HG03575 (cell line): ENCODE measurements at regions not wholly inside any gene's neighbourhood (a gene's known extent, or its start where the extent isn't known, plus 50 kb on each side); places are given as distances from the start of the nearest gene placed in this dataset.

ENCODE experiments used
- ATAC-seq: cut with Tn5 transposase; IDR thresholded peaks from one replicate; pipeline ENCODE4 v1.9.1; 2021; ENCODE audit not compliant: unreplicated experiment, insufficient number of reproducible peaks, low FRiP score; ENCODE audit errors: extremely low read depth

GRCh38 chr3:194930377-194931204 is 244.9 kb downstream of the FAM43A start:
- ATAC-seq: no peak

GRCh38 chr3:194931347-194931746 is 245.7 kb downstream of the FAM43A start:
- no peak for ATAC-seq

- ATAC-seq: no peak
Measured at GRCh38 chr3:194931865-194932264, 246.2 kb downstream of the FAM43A start.

DNA sequence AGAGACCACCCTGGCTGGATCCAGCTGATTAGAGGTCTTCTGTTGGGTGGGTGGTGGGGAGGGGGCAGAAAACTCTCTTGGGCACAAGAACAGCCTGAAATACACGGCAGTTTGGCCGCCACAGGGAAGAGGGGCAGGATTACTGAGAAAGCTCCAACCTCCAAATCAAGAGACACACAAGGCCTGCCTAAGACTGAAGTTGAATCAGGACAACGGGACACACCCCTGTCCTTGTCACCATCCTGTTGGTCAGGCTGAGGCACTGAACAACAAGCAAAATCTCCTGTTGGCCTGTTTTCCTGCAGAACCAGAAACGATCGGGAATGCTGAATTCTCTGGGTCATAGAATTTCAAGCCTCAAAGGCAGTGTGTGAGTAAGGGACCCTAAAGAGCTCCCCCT is 247.8 kb downstream of the FAM43A start:
- no peak for ATAC-seq

- ATAC-seq: no peak
Measured at GRCh38 chr3:194935061-194935460, 249.4 kb downstream of the FAM43A start.

GRCh38 chr3:194935632-194936470 is 250.2 kb downstream of the FAM43A start:
- no peak for ATAC-seq

- no peak for ATAC-seq
Measured at GRCh38 chr3:194936659-194937058, 251.0 kb downstream of the FAM43A start.

GRCh38 chr3:194937144-194937543 is 251.5 kb downstream of the FAM43A start:
- ATAC-seq: no peak

DNA sequence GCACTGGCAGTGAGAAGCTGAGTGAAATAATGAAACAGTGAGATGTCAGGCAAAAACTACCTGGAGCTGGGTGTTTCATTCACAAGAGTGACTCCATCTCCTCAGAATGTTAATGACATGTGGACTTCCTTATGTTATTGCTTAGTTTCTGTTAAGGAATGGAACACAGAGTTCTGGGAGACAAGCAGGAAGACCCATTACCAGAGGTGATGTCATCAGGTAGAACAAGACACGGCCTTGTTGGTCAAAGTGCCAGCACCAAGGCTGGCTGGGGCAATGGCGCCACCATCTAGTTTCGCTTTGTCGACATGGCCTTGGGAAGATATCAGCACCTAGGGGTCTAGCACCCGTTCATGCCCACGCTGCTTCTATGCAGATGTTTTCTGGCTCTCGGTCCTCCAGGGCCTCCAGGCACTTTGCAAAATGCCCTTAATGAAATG is 252.2 kb downstream of the FAM43A start:
- ATAC-seq: no peak

DNA sequence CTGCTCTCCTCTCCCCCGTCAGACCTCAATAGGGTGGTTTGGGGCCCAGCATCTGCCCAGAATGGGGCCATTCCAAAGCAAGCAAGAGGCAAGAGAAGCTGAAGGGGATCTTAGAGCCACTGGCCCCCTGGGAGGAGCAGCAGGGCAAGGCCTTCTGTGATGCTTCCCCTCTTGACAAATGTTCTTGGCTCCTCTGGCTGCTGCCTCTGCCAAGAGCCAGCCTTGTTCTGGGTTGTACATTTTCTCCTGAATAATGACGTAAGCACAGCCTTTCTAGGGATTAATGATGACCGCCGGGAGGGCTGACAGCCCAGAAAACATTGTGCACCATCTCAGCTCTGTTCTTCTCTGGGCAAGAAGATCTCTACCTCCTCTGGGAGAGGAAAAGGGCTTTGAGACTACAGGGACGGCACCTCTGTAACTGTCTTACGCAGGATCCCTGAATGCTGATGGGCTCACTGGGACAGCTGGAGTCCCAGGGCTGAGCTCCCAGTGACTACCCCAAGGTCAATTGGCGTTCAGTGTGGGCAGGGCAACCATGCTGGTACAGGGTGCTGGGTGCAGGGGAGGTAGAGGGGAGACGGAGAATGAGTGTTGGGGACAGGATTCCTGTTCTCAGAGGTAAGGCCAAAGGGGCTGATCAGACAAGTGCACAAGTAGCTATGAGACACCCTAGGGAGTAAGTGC is 253.3 kb downstream of the FAM43A start:
- ATAC-seq: no peak

DNA sequence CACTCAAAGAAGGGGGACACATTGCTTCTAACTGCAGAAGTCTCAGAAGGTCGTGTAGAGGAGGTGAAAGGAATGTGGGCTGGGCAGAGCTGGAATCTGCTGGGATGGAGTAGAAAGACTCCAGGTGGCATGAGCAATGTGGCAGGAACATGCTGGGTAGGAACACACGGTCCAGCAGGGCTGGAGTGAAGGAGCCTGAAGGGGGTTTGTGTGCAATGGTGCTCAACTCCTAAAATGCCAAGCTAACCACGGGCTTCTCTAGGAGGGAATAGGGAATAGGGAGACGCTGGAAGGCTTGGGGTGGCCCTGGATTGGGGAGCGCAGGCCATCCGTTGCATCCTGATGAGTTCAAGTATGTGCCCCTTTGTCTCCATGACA is 253.8 kb downstream of the FAM43A start:
- no peak for ATAC-seq

DNA sequence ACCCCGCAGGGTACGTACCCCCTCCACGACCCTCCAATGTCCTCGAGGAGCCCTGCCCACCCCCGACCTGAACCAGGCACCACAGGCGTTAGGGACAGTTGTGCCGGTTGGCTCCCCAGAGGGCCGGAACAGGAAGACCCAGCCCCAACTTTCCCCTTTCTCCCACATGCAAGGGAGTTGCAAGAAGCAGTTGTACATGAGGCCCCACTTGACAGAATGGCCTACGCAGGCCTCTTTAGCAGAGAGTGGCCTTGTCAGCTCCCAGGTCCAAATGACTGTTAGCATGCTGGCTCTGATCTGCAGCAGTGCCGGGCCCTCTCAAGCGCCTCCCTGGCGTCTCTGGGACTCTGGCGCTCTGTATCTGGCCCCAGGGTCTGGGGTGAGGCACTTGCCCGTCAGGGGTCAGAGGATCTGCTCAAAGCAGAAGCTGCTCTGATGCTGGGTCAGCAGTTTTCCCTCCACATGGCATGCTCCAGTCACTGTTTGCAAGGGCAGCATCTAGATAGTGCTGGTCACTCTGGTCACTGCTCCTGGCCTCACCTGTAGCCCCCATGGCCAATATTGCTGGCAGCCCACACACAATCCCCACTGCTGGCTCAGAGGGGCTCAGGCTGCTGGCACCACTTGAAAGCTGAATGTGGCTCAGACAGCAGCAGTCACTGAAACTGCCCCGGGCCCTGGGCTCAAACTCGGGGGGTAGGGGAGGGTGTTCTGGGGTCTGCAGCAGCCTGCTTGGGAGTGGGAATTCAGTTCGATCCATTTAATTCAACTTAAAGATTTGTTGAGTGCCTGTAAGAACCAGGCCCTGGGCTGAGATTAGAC is 254.5 kb downstream of the FAM43A start:
- ATAC-seq: no peak

DNA sequence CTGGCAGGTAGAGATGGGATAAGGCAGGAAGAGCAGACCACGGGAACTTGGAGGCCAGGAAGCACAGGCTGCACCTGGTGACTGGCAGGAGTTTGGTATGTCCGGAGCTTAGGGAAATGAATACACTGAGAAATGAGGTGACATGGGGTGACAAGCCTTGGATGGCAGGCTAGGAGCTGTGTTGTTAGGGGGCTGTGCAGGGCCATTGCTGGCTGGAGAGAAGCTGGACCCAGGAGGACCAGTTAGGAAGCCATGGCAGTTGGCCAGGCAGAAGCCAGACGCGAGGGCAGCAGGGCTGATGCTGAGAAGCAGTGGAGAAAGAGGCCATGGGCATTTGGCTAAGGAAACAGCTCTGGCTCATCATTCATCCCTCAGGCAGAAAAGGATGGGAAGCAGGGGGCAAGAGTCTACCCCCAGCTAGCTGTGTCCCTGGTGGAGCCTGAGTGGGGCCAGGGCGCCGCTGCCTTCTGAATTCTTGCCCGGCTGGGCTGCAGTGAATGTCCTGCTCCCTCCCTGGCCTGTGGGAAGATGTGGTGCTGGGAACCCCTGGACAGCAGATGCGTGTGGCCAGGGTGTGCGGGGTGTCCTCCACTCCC is 255.8 kb downstream of the FAM43A start:
- no peak for ATAC-seq

GRCh38 chr3:194941956-194942511 is 256.4 kb downstream of the FAM43A start:
- no peak for ATAC-seq

DNA sequence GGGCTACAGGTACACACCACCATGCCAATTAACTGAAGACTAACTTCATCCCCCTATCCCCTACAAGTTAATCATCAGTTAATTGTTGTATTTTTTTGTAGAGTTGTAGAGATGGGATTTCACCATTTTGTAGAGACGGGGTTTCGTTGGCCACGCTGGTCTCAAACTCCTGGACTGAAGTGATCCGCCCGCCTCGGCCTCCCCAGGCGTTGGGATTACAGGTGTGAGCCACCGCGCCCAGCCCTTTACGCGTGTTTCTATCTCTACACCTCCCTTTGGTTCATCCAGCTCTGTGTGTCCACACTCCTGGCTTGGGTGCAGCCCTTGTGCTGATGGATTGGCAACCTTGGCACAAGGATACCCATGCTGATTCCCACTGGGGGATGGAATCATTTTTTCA is 258.8 kb downstream of the FAM43A start:
- no peak for ATAC-seq

DNA sequence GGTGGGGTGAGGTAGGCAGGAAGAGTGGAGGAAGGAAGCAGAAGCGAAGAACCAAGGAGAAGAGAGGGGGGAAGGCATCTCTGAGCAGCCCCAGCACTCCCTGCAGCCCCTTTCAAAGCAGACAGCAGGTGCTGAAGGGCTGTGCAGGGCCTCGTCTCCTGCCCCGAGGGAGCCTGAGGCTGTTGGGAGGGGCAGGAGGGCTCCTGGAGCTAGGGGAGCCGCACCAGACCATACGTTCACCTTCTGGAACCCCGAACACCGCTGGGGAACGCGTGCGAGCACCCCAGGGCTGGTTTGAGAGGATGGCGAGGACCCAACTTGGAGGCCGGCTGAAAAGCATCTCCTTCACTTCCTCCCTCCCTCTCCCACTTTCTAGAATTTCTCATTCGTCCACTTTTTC is 259.8 kb downstream of the FAM43A start:
- ATAC-seq: no peak

GRCh38 chr3:194946091-194946490 is 260.4 kb downstream of the FAM43A start:
- ATAC-seq: no peak

DNA sequence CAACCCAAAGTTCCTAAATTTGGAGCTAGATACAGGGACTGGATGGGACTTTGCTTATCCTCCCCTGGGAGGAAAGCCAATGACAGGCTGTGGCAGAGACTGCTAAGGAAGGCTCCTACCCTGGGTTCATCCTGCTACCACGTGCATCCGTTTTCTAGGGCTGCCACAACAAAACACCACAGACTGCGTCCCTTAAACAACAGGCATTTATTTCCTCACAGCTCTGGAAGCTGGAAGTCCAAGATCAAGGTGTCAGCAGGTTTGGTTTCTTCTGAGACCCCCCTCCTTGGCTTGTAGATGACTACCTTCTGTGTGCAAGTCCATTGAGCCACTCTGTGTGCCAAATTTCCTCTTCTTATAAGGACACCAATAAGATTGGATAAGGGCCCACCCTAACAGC is 263.9 kb downstream of the FAM43A start:
- ATAC-seq: no peak
